ENCODE measurements at regions not wholly inside any gene's neighbourhood (a gene's known extent, or its start where the extent isn't known, plus 50 kb on each side); places are given as distances from the start of the nearest gene placed in this dataset.
"Not testable (repeated sequence)": the region's sequence is repeated elsewhere in the genome, so short reads cannot be mapped to it uniquely, and the experiment has no call there.

DNA sequence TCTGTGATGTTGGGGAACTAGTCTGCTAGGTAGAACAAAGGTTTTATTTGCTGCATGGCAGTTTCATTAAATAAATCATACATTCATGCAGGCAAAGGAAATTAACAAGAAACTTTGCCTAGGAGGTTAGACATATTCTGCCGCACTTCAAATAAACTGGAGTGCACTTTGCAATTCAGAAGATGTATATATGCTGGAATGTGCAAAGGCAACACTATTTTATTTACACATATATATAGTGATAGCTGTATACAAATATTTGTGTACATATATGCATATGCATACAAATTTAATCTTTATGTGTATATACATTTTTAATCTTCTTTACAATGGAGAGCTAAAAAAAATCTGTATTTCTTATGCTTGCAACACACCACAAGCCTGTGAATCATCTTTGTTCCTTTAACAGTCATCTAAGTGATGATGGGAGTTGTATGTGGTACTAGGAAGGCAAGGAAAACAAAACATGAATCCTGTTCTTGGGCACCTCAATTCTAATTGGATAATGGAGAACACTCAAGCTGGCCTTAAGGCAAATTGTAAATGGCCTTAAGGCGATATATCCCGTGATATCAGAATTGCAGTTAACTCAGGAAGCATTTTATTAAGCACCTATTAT is 605.8 kb upstream of the CAMK1G start:
- no peak for DNase-seq

GRCh38 chr1:208979776-208980175 is 603.7 kb upstream of the CAMK1G start:
- no peak for DNase-seq

DNA sequence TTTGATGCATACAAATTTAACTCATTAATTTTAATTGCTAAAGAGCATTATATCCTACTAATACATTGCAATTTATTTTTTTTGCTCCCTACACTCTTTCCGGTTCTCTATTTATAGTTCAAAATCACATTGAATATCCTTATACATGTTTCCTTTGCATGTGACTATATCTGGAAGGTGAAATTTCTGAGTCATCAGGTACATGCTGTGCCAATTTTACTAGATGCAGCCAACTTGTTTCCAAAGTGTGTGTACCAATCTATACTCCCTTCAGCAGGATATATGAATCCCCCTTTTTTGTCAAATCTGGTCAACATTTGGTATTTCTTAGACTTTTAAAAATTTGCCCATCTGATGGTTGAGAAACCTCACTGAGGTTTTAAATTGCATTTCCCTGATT is 602.9 kb upstream of the CAMK1G start:
- no peak for DNase-seq

GRCh38 chr1:208985231-208985630 is 598.3 kb upstream of the CAMK1G start:
- no peak for DNase-seq

GRCh38 chr1:208988811-208989222 is 594.7 kb upstream of the CAMK1G start:
- DNase-seq: peak; percentile 39 to 58 (median 44)

GRCh38 chr1:208990456-208990855 is 593.1 kb upstream of the CAMK1G start:
- DNase-seq: no peak

DNA sequence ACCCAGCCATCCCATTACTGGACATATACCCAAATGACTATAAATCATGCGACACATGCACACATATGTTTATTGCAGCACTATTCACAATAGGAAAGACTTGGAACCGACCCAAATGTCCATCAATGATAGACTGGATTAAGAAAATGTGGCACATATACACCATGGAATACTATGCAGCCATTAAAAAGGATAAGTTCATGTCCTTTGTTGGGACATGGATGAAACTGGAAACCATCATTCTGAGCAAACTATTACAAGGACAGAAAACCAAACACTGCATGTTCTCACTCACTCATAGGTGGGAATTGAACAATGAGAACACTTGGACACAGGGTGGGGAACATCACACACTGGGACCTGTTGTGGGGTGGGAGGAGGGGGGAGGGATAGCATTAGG is 586.5 kb upstream of the CAMK1G start:
- not testable (repeated sequence) for DNase-seq

GRCh38 chr1:208997726-208998312 is 585.7 kb upstream of the CAMK1G start:
- DNase-seq: peak in 1 of 3 donors; percentile 2

GRCh38 chr1:209008586-209008985 is 574.9 kb upstream of the CAMK1G start:
- DNase-seq: no peak

DNA sequence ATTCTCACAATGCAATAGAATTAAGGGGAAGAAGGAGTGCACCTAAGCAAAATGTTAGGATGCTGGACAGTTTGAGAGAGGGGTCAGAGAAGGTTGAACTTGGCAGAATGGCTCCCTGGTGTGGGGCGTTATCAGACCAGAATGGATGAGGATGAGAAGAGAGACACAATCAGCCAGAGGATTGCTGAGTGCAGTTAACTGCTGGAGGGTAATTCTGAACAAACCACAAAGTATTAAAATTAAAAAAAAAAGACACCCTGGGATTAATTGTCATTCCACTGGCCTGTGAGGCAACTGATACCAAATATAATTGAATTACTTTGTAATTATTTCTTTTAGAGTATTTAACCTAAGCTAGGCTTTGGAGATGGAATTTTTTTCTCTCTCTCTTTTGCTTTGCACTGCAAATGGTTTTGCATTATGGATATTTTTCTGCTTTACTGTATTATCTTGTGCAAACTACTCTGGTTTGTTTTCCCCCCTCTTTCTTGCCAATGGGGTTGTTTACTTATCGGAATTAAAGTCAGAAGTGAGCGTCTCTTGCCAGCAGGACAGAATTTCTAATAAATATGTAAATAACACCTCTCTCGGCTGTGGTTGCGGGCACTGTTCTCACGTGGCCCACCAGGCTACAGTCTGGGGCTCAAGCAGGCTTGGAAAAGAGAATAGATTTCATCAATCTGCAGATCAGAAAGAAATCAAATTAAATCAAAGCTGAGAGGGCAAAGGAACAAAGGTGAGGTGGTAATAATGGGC is 572.9 kb upstream of the CAMK1G start:
- DNase-seq: no peak

- DNase-seq: no peak
These were observed 570.9 kb upstream of the CAMK1G start for GRCh38 chr1:209012443-209013196.

DNA sequence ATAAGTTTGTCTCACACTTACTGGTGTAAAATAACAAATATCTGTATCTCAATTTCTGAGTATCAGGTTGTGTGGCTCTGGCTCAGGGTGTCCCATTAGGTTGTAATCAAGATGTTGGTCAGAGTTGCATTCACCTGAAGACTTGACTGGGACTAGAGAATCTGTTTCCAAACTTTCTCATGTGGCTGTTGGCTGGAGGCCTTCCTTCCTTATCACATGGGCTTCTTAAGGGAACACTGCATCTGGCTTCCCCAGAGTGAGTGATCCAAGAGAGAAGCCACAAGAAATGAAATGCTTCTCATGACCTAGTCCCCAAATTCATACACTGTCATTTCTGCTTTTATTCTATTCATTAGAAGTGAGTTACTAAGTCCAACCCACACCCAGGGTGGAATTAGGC is 568.4 kb upstream of the CAMK1G start:
- DNase-seq: no peak

- DNase-seq: no peak
These were observed 561.9 kb upstream of the CAMK1G start for GRCh38 chr1:209021622-209022021.

DNA sequence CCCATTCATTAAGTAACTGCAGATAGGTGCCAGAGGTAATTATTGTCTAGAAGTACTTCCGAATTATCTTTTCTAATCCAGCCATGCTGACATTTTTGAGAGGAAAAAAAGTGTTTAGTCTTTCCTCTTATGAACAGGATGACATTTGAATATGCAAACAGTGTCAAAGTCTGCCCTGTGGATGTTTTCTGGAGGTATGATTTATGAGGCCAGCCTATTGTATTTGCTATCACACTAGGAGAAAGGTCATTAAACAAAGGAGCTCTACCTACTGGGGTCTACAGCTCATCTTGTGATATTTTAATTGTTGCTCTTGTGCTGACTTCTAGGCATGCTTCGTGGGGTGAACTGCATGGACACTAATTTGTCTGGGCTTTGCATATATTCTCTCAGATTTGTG is 559.7 kb upstream of the CAMK1G start:
- DNase-seq: no peak

GRCh38 chr1:209029737-209030136 is 553.8 kb upstream of the CAMK1G start:
- DNase-seq: peak; percentile 11 to 34 (median 18)

- DNase-seq: no peak
These were observed 552.9 kb upstream of the CAMK1G start for GRCh38 chr1:209030454-209031167.

GRCh38 chr1:209037064-209037463 is 546.5 kb upstream of the CAMK1G start:
- no peak for DNase-seq

DNA sequence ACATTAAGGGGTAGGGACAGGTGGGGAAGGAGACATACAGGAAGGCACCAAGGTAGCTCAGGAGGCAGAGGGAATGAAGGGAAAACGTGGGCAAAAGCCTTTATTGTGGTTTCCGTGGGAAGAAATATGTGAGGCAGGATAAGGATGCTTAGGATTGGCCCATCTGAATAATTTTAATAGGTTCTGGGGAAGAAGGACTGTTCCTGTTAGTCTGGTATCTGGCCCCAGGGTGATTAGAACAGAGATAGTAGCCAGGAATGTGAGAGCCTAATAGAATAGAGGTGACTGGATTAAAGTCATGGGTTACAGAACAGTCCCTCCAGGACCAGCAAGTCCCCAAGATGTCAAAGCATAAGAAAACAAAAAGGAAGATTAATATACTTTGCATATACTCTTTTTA is 545.2 kb upstream of the CAMK1G start:
- DNase-seq: no peak

- peak in 1 of 3 donors; percentile 1 for DNase-seq
These were observed 544.8 kb upstream of the CAMK1G start for GRCh38 chr1:209038735-209039134.

- DNase-seq: peak; percentile 2 to 24 (median 13)
These were observed 543.2 kb upstream of the CAMK1G start for GRCh38 chr1:209040351-209040750.

- peak; percentile 37 to 68 (median 65) for DNase-seq
These were observed 541.6 kb upstream of the CAMK1G start for GRCh38 chr1:209041927-209042326.

DNA sequence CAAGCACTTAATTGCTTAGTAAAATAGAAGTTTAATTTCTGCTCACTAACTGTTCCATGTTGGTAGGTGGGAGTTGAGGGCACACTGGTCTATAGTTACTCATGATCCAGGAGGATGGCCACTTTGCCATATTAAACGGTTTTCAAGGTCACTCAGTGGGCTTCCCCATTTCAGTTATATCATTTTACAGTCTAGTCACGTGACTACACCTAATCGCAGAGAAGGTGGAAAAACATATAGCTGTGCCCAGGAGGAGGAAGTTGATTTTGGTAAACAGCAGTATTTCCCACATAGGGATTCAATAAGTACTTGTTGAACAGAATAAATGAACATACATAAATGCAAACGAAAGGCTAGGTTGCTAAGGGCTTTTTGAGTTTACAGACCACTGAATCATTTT is 541.1 kb upstream of the CAMK1G start:
- no peak for DNase-seq
